WERI-Rb-1 (cell line): ENCODE measurements at regions not wholly inside any gene's neighbourhood (a gene's known extent, or its start where the extent isn't known, plus 50 kb on each side); places are given as distances from the start of the nearest gene placed in this dataset.

Source experiments
- DNase-seq: peaks from one replicate; pipeline ENCODE4 v3.0.0-alpha.2; 2020
- H3K27ac ChIP-seq: fragments of 250-450 bp; sonication (Bioruptor Pico); 2 replicates; pipeline ENCODE4 v1.5.1; 2020; ENCODE audit warnings: mild to moderate bottlenecking, moderate library complexity
- H3K27me3 ChIP-seq: fragments of 250-450 bp; sonication (Bioruptor Pico); 2 replicates; pipeline ENCODE4 v1.5.1; 2021; ENCODE audit warnings: mild to moderate bottlenecking, low read depth, moderate library complexity; ENCODE audit not compliant: insufficient read depth, severe bottlenecking
- H3K36me3 ChIP-seq: fragments of 250-450 bp; sonication (Bioruptor Pico); 2 replicates; pipeline ENCODE4 v1.5.1; 2020; ENCODE audit warnings: mild to moderate bottlenecking, moderate library complexity
- H3K4me3 ChIP-seq: 2 replicates; pipeline ENCODE4 v1.5.1; 2011; ENCODE audit warnings: low read depth, mild to moderate bottlenecking, control low read depth, low read length
- H3K9me3 ChIP-seq: fragments of 250-450 bp; sonication (Bioruptor Pico); 2 replicates; pipeline ENCODE4 v1.5.1; 2021; ENCODE audit warnings: mild to moderate bottlenecking, moderate library complexity; ENCODE audit not compliant: severe bottlenecking
- TF ChIP-seq, protein P1 (sequence below): IDR thresholded peaks from 2 replicates; pipeline ENCODE4 v1.5.1; 2011; ENCODE audit warnings: low read depth, mild to moderate bottlenecking, control low read depth, inconsistent platforms, low read length

DNA sequence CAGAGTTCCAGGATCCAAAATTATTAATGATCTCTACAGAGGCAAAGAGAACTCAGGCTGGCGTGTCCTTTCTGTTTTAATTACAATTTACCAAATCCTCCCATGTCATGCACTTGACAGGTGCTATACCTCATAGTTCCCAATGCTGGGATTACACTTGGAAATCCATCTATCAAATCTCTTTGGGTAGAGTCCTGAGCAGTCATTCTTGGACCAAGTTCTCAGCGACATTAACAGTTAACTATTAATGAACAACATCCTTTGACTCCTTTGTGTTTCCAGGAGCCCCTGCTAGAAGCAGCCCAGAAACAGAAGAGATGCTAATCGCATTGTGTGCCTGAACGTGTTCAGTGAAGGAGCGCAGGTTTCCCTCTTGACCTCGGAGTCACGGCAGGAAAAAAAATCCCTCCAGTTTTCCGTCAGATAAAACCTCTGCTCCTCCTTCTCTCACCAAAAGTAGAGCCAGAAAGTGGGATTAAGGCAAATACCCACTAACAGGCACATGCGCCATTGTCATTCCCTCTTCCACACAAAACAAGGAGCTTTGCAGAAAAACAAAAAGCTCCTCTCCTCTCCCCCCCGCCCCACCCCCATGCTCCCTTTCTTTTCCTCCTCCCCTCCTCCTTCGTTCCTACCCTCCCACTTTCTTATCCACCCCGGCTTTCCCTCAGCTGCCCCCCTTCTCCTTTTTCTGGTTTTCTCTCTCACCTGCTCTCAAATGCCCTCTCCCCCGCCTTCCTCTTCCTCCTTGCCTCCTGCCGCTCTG lies 224.7 kb downstream of the ZIC5 start:
- H3K4me3 ChIP-seq: no peak overlapping the region
- TF ChIP-seq, protein P1, sequence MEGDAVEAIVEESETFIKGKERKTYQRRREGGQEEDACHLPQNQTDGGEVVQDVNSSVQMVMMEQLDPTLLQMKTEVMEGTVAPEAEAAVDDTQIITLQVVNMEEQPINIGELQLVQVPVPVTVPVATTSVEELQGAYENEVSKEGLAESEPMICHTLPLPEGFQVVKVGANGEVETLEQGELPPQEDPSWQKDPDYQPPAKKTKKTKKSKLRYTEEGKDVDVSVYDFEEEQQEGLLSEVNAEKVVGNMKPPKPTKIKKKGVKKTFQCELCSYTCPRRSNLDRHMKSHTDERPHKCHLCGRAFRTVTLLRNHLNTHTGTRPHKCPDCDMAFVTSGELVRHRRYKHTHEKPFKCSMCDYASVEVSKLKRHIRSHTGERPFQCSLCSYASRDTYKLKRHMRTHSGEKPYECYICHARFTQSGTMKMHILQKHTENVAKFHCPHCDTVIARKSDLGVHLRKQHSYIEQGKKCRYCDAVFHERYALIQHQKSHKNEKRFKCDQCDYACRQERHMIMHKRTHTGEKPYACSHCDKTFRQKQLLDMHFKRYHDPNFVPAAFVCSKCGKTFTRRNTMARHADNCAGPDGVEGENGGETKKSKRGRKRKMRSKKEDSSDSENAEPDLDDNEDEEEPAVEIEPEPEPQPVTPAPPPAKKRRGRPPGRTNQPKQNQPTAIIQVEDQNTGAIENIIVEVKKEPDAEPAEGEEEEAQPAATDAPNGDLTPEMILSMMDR: no peak
- no peaks in the 10 kb centered on the region for H3K9me3 ChIP-seq
- no peaks in the 10 kb centered on the region for H3K27me3 ChIP-seq
- DNase-seq: no peak
- H3K27ac ChIP-seq: no peak overlapping the region
- no peaks in the 10 kb centered on the region for H3K36me3 ChIP-seq

DNA sequence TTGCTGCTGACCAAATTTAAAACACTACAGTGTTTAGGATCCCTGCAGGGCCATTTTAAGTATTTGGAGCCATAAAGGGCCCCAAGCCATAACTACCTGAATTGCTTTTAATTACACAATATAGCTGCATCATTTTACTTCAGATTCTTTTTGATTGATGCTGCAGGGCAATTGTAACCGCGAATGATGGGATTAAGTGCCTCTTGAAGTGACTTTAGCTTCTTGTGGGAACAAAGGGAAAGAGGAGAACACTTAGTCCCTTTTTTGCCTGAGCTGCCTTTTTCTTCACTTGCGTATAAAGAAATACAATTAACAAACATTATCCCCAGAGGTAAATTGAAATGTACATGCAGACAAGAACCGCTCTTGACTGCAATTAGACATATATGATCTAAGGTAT lies 228.5 kb downstream of the ZIC5 start:
- TF ChIP-seq, protein P1: no peak
- H3K27me3 ChIP-seq: no peaks in the 10 kb centered on the region
- no peaks in the 10 kb centered on the region for H3K9me3 ChIP-seq
- DNase-seq: no peak
- no peak overlapping the region for H3K4me3 ChIP-seq
- H3K27ac ChIP-seq: no peak overlapping the region
- no peaks in the 10 kb centered on the region for H3K36me3 ChIP-seq

DNA sequence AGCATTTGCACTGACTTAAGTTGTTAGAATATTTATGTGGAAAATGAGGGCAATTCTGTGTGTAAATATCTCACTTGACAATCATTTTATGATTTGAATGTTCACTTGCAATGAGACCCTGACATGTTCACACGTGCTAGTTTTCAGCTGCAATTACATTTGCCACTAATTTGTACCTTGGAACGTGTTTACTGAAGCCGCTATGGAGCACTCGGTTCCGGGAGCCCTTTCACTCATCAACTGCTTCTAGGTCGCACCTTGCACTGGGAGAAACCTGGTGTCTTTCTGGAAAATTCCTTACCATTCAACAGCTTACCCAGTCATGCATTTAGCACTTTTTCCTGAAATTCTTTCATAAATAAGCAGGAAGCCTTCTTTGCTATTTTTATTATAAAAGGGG lies 229.6 kb downstream of the ZIC5 start:
- TF ChIP-seq, protein P1: no peak
- Histone ChIP-seq H3K9me3 (no peaks in the 10 kb centered on the region), H3K4me3 (no peak overlapping the region), H3K27ac (no peak overlapping the region), H3K36me3 (no peaks in the 10 kb centered on the region), H3K27me3 (no peaks in the 10 kb centered on the region)
- no peak for DNase-seq

DNA sequence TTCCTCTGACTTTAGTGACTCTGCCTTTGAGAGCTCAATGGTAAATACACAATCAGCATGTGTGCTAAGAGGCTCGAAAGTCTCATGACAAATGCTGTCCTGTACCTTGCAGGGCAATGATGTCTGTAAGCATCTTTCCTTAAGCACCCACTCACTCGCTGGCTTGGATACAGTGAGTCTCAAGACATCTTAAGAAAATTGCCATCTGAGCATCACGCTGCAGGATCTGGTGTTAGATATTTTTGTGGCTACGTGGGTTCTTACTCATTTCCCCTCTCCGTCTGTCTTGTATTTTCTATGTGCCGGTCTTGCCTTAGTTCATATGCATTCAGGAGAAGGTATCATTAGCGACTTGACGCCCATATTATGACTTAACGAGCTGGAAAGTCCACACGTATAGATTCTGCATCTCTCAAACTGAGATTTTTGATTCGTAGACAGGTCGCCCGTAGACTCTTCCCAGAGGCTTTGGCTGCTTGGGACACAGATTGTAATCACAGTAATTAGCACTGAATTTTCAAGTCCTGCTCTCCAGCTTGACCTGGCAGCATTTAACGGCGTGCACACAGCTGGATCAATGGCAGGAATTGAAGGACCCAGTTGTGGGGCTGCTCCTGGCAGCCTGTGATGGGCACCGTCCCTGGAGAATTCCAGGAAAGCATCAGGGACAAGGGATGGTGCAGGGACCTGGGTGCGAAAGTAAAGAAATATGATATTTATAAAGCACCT lies 231.2 kb downstream of the ZIC5 start:
- H3K27me3 ChIP-seq: no peaks in the 10 kb centered on the region
- TF ChIP-seq, protein P1: no peak
- DNase-seq: no peak
- H3K27ac ChIP-seq: no peak overlapping the region
- H3K36me3 ChIP-seq: no peaks in the 10 kb centered on the region
- no peak overlapping the region for H3K4me3 ChIP-seq
- no peaks in the 10 kb centered on the region for H3K9me3 ChIP-seq

DNA sequence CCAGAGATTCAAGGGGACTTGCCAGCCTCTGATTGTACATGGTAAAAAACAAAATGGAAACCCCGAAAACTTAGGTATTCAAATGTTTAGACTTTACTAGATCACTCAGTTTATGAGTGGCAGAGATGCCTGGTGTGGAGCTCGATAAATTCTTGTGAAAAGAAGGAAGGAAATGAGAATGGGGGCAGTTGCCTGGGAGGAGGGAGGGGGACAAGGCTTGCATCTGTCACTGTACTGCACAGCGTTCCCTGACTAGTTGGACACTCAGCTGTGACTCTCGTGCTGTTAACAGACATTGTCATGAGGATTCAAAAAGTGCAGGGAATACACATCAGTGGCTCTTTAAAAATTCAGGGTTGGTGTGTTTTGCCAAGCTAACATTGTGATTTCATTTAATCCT lies 232.9 kb downstream of the ZIC5 start:
- TF ChIP-seq, protein P1: no peak
- Histone ChIP-seq H3K9me3 (no peaks in the 10 kb centered on the region), H3K4me3 (no peak overlapping the region), H3K36me3 (no peaks in the 10 kb centered on the region), H3K27ac (no peak overlapping the region), H3K27me3 (no peaks in the 10 kb centered on the region)
- no peak for DNase-seq
